HG03159 (cell line): ENCODE measurements at regions not wholly inside any gene's neighbourhood (a gene's known extent, or its start where the extent isn't known, plus 50 kb on each side); places are given as distances from the start of the nearest gene placed in this dataset.

Experiments
- ATAC-seq: cut with Tn5 transposase; IDR thresholded peaks from one replicate; pipeline ENCODE4 v1.9.1; 2021; ENCODE audit warnings: mild to moderate bottlenecking, moderate library complexity; ENCODE audit not compliant: unreplicated experiment

DNA sequence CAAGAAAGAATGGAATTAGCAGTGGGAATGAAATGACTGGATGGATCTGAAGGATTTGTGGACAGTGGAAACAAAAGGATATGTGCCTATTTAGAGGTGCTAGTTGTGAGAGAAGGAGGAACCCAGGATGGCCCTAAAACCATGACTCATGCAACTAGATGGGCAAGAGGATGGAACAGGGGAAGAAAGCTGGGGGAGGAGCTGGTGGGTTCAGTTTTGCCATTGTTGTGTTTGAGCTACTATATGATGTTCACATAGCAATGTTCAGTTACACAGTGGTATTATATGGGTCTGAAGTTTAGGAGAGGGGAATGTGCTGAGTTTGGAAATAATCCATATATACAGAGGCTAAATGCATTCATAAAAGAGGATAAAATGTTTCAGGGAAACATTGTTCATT lies 125.7 kb upstream of the SSTR4 start:
- no peak for ATAC-seq

- ATAC-seq = no peak
Measured at GRCh38 chr20:22910287-22910852, 124.7 kb upstream of the SSTR4 start.

DNA sequence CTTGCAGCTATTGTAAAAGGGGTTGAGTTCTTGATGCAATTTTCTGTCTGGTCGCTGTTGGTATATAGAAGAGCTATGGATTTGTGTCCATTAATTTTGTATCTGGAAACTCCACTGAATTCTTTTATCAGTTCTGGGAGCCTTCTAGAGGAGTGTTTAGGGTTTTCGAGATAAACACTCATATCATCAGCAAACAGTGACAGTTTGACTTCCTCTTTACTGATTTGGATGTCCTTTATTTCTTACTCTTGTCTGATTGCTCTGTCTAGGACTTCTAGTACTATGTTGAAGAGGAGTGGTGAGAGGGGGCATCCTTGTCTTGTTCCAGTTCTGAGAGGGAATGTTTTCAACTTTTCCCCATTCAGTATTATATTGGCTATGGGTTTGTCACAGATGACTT lies 120.8 kb upstream of the SSTR4 start:
- ATAC-seq = no peak

DNA sequence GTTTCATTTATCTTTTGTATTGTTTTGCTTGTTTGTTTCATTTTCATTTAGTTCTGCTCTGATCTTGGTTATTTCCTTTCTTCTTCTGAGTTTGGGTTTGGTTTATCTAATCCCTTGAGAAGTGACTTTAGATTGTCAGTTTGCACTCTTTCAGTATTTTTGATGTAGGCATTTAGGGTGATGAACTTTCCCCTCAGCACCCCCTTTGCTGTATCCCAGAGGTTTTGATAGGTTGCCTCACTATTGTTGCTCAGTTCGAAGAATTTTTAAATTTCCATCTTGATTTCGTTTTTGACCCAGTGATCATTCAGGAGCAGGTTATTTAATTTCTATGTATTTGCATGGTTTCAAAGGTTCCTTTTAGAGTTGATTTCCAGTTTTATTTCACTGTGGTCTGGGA lies 119.6 kb upstream of the SSTR4 start:
- no peak for ATAC-seq

DNA sequence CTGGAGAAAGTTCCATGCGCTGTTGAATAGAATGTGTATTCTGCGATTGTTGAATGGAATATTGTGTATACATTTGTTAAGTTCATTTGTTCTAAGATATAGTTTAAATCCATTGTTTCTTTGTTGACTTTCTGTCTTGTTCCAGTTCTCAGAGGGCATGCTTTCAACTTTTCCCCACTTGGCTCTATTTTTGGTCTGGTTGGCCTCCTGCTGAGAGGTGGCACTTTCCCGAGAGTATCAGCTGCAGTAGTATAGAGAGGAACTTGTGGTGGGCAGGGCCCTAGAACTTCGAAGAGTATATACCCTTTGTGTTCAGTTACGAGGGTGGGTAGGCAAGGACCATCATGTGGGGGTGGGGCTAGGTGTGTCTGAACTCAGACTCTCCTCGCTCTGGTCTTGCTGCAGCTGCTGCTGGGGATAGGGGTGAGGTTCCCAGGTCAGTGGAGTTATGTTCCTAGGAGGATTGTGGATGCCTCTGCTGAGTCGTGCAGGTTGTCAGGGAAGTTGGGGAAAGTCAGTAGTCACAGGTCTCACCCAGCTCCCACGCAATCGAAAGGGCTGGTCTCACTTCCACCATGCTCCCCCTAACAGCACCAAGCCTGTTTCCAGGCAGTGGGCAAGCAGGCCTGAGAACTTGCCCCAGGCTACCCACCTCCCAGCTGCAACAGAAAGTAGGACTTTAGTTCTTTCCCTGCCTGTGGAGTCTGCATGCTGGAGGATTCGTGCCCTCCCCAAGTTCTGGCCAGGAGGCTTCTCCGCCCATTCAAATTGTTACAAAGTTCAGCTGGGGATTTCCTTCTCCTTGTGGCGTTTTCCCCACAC lies 118.9 kb upstream of the SSTR4 start:
- no peak for ATAC-seq

GRCh38 chr20:22918286-22918983 lies 116.7 kb upstream of the SSTR4 start:
- no peak for ATAC-seq

GRCh38 chr20:22920898-22921297 lies 114.2 kb upstream of the SSTR4 start:
- no peak for ATAC-seq

DNA sequence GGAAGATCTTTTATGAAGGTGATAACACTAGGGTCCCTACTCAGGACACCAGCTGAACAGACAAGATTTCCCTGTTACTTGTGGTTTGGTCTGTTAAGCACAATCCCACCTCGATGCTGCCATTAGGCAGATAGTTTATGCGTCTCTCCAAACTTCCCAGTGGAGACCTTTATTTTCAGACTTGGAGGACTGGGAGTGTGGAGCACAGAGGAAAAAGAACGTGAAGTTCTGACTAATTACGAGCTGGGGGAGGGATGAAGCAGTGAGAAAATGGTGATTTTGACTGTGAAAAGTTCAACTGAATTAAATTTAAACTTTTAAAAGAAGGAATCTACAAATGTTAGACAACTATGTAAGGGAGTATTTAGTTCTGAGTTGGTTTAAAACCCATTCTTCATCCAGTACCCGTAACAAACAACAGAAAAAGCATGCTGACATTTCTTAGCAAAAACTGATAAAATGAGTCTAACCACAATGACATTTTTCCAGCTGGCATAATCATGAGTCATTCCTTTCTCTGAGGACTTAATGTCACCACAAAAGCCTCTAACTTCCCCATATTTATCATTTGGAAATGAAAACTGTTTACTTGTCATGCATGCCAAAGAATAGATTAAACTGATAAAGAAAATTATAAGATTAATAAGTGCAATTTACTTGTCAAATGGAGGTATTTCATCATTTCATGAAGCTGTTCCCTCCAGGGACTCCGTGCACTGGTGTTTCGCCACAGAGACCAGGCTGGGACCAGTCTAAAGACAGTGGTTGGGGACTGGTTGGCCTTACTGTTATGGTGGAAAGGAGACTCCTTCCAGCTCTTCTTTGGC lies 113.3 kb upstream of the SSTR4 start:
- ATAC-seq = no peak

DNA sequence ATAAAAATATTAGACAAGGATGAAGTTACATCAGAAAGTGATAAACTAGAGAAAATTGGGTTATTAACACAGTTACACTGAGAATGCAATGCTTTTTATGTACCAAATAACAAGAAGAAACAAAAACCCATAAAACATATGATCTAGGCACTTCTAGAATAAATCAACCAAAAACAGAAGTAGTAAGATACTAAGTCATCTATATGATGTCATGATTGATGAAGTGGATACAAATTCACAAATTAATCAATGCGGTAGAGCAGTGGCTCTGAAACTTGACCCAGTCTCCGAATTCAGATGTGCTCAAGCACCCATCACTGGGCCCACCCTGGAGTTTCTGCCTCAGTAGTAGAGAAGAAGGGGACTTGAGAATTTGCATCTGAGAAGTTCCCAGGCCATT lies 112.1 kb upstream of the SSTR4 start:
- no peak for ATAC-seq

DNA sequence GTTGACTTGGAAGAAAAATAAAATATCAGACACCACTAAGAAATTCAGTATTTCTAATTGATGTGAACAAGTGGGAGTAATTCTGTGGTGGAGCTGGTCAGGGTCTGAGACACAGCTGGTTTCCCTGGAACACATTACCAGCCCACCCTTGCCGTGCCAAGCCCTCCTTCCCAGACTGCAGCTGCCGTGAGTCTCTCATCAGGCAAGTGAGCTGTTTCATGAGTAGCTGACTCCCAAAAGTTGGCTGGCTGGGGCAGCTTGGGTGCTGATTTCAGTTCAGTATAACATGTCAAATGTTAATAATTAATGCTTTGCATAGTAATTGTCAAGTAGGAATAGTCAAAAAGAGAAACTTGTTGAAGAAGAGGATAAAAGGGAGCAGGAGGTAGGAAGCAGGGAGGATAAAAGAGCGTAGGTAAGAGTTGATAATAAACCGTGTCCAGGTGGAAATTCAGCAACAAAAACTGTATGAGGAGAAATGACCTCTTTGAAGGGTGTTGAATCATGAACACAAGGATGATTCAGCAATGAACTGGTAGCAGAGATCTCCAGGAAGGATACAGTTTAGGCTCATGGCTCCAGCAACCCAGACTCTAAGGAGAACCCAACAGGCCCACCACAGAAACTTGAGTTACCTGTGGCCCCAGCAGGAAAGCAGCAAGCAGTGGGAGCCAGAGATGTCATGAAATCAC lies 110.9 kb upstream of the SSTR4 start:
- no peak for ATAC-seq

DNA sequence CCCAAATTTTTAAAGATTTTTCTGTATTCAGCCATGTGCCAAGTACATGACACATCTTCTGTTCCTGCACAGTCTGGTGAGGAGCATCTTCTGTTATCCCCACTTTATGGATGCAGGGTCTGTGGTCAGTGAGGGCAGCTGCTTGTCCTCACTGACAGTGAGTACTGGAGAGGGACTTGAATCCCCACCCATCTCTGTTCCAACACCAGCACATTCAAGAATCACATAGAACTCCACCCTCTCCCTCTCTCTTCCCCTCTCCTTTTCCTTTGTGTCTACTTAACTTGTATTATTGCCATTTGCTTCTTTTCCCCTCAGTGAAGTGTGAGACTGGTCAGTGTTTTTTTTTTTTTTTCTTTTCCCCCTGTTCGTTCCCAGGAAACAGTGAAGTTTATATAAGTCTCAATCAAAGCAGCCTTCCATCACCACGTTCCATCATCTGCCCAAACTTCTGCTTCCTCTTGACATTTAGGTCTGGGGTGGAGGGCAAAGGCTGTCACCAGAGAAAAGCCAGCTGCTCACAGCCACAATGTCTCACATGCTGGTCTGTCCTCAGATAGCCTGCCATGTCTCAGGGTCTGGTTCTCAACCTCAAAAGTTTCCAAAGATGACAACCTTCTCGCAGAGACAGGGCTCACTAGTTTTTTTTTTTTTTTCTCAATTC lies 110.0 kb upstream of the SSTR4 start:
- ATAC-seq = no peak

DNA sequence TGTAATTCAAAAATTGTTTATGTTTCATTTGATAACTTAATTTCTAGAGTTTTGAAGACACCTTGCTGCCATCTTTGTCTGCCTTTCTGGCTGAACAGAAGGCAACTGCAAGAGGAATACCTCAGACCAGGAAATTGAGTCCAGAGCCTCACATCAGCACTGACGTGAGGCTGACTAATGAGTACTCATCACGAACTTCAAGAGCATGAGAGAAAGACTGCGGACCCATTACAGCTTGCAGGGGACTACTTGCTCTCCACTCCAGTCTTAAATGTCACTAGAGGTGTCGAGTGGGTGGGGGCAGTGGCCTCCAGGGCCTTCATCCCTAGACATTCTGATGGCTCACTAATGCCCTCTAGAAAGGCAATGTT lies 109.5 kb upstream of the SSTR4 start:
- no peak for ATAC-seq

DNA sequence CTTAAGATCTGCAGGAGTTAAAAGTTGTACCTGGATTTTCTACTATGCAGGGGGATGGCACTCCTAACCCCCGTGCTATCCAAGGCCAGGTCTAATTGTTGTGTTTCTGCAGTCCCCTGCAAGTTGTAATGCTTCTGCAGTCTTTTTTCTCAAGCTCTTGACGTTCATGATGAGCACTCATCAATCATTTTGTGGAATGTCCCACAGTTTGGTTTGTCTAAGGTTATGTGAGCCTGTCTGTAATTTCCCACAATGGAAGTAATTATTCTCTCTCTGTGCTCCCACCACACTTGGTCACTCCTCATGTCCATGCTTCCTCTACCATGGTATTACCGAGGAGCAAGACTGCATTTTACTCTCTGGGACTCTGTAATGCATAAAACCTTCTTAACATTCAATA lies 107.6 kb upstream of the SSTR4 start:
- ATAC-seq = no peak

GRCh38 chr20:22928679-22929078 lies 106.4 kb upstream of the SSTR4 start:
- no peak for ATAC-seq

DNA sequence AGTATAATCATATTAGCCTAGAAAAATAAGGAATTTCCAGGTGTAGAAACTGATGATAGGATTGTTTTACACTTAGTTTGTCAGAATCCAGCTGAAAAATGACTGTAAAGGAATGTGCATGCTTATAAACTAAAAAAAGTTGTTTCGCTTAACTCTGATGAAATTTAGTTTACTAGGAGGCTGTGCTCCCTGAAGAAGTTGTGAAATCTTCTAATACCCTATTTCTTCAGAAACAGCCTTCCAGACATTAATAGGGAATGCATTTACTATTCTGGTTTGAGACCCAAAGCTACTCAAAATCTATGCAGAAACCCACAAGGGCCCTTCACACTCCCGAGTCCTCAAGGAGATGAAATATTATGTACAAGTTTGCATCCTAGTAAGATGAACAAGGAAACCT lies 105.5 kb upstream of the SSTR4 start:
- ATAC-seq = no peak

DNA sequence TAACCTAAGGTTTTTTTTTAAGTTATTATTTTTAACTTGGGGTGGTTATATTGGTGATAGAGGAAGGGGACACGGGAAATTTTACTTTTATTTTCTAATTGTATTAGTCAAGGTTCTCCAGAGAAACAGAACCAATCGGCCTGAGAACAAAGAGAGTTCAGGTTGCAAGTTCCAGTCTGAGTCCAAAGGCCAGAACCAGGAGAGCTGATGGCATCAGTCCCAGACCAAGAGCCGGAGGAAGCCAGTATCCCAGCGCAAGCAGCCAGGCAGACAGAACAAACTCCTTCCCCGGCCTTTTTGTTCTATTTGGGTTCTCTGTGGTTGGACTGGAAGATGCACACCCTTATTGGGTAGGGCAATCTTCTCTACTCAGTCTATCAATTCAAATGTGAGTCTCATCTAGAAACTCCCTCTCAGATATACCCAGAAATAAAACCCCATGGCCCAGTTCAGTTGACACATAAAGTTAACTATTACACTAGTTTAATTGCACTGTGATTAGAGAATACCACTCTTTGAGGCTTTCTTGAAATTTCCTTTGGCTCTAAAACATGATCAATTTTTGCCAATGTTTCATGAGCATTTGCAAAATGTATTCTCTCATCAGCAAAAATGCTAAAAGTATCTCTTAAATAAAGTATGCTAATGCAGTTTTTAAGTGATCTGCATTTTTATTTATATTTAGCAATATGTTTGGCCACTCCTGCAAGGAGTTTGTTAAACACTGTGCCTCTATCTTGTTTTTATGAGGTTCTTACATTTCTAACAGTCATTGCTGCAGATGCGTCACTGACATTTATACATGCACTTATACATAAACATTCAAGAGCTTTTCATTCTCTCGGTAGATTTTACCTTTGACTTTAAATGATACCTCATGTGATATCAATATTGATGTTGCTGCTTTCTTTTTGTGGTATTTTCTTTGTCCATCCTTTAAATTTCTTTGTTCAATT lies 103.2 kb upstream of the SSTR4 start:
- ATAC-seq = no peak

DNA sequence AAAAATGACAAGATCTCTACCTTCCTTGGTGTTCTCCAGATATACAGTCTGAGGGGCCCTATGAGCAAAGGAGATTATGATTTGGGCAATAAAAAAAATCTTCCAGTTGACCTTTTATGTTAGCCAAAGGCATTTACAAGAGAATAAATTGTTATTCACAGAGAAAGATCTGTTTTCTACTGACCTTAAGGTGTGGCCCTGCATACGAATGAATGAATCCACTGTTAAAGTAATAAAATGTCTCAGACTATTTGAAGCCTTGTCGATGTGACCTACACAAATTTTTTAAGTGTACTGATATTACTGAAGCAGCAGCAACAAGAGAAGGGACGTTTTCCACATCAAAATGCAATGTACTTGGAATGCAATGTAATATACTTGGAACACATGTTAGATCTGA lies 95.9 kb upstream of the SSTR4 start:
- no peak for ATAC-seq

DNA sequence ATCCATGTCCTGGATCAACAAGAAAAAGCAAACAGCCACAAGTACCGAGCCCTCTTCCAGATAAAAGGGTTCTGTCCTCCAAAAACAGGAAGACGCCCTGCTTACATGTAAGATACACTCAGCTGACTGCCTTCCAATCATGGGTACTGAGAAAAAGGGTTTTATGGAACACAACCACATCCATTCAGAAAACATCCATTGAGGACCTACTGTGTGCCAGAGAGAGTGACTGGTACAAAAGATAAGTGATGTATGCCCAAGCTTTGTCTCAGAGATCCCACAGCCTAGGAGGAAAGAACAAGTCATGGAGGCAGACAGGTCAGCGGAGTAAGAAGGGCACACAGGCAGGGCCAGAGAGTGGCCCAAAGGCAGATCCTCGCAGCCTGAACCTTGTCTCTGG lies 94.8 kb upstream of the SSTR4 start:
- ATAC-seq = no peak

DNA sequence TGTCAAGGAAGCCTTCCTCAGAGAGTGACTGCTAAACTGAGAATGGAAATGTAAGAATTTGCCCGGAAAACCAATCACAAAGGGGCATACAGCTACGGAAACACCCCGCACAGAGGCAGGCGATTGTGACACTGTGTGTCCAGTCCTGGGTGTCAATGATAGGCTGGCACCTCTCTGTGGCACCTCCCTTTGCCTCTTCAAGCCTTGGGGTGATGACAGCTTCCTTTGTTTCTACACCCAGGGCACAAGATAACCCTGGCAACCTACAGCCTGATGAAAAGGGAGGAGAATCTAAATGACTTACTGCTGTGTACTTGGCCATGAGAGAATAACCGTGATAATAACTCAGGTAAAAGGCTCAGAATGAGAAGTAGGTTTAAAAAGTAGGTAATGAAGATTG lies 93.6 kb upstream of the SSTR4 start:
- no peak for ATAC-seq
